ENCODE measurements at regions not wholly inside any gene's neighbourhood (a gene's known extent, or its start where the extent isn't known, plus 50 kb on each side); places are given as distances from the start of the nearest gene placed in this dataset.

GRCh38 chr11:100629671-100630070 lies 57.4 kb upstream of the ARHGAP42 start:
- no peak for TF ChIP-seq CTCF (conservative IDR thresholded peaks at IDR 0.05)
- H3K27ac ChIP-seq: no peak overlapping the region

- no peak for TF ChIP-seq CTCF (conservative IDR thresholded peaks at IDR 0.05)
Observed at GRCh38 chr11:100630898-100631297, 56.2 kb upstream of the ARHGAP42 start.

DNA sequence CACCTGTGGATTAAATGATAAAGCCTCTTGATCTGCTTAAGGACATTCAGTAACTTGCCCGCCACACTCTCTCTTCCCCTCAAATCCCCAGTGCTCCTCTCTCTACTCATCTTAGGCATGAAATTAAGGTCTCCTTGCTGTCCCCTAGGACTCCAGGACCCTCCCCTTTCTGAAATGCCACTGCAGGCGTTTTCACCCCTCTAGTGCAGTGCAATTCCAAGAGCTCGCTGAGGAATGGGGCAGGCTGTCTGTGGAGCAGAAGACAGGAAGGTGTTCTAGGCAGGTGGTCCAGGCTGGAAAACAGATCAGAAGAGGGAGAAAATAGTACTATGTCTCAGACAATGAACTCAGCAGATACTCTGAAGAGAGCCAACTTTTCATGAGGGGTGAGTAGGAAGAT lies 55.8 kb upstream of the ARHGAP42 start:
- H3K27ac ChIP-seq: no peak overlapping the region
- TF ChIP-seq CTCF (conservative IDR thresholded peaks at IDR 0.05): no peak

More at GRCh38 chr11:100630898-100631297, 56.2 kb upstream of the ARHGAP42 start:
- no peak overlapping the region for H3K27ac ChIP-seq

DNA sequence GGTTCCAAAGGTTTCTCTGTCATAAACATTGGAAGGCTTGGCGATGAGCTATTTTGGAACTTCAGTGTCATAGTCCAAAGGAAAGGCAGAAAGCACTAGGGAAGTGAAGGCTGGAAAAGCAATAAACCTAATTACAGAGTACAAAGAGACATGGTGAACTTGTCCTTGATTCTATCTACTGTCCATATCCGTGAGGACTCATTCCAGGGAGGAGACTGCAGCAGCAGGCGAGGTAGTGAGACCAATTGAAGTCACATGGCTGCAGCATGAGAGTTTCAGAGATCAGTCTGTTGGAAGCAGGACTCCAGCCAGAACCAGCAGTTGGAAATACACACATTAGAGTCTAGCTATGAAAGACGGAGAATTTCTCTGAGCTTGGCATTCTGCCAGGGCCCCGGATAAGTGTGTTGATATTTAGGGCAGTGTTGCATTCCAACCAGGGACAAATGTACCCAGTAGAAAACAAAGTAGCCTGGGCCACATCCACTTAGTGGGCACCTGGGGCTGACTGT lies 54.1 kb upstream of the ARHGAP42 start:
- H3K27ac ChIP-seq: peak overlapping the region; percentile 61
- no peak for TF ChIP-seq CTCF (conservative IDR thresholded peaks at IDR 0.05)

DNA sequence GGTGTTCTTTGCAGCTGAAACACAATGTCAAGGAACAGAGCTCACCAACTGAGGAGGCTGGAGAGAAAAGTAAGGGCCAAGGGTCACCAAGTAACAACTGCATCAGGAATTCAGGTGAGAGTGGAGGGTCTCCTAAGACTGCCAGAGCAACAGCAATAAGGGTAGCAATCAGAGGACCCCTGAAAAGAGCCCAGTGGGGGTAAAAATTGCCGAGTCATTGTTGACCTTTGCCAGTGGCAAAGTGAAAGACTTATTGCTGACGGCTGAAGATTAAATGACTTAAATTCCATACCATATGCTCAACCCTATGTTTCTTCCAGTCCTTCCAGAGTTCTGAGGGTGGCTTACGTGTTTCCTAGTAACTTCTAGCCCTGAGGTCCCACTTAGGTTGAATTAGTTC lies 51.9 kb upstream of the ARHGAP42 start:
- no peak for TF ChIP-seq CTCF (conservative IDR thresholded peaks at IDR 0.05)
- no peak overlapping the region for H3K27ac ChIP-seq

DNA sequence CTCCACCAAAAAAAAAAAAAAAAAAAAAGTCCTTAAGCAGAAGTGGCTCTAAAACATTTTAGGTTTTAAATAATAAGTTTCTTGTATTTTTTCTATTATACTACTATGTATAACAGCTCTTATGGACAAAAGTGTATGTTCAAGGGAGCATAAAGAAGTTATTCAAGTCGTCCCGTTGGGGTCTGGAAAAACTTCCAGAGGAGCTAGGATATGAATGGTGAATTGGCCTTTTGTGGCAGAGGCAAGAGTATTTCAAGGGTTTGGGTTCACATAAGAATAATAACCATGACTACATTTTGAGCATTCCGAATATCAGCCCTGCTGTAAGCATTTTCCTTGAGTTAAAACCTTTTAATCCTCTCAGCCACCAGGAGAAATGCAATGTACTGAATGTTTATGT lies 50.6 kb upstream of the ARHGAP42 start:
- H3K27ac ChIP-seq: no peak overlapping the region
- TF ChIP-seq CTCF (conservative IDR thresholded peaks at IDR 0.05): no peak

Measured in VCaP (cell line).